ENCODE measurements at regions not wholly inside any gene's neighbourhood (a gene's known extent, or its start where the extent isn't known, plus 50 kb on each side); places are given as distances from the start of the nearest gene placed in this dataset.

GRCh38 chr1:117261424-117261785 lies 50.7 kb upstream of the VTCN1 start:
- ATAC-seq (no peak), DNase-seq (ENCODE audit: low spot score) (no peak)

- no peak for ATAC-seq
Observed at GRCh38 chr1:117260761-117261423, 50.2 kb upstream of the VTCN1 start.

More at GRCh38 chr1:117260761-117261423, 50.2 kb upstream of the VTCN1 start:
- DNase-seq (ENCODE audit: low spot score) = no peak

Data from left lobe of liver (tissue), 2 donors.